GM13977 (cell line): ENCODE measurements at regions not wholly inside any gene's neighbourhood (a gene's known extent, or its start where the extent isn't known, plus 50 kb on each side); places are given as distances from the start of the nearest gene placed in this dataset.

Source experiments
- DNase-seq: peaks from one replicate; pipeline ENCODE4 v3.0.0; 2012; ENCODE audit warnings: low spot score
- CTCF ChIP-seq: IDR thresholded peaks from 2 replicates; pipeline ENCODE4 v1.5.1; 2012; ENCODE audit warnings: mild to moderate bottlenecking, control low read depth; ENCODE audit not compliant: insufficient read depth; ENCODE audit errors: extremely low read depth, missing control alignments
- in situ Hi-C: fragments of 300-500 bp; cut with MboI; formaldehyde crosslinking; loops from one replicate; pipeline ENCODE4 v1.12.0; 2022; ENCODE audit warnings: low sequenced_read_pairs, low pct_unique_long_range_greater_than_20kb, mixed read lengths, inconsistent platforms; ENCODE audit not compliant: unreplicated experiment

- no peak for TF ChIP-seq CTCF
- in situ Hi-C loops: no loop called here
- no peak for DNase-seq
Measured at GRCh38 chr2:204110338-204110741, 173.8 kb downstream of the ICOS start.

GRCh38 chr2:204110751-204111516, 174.4 kb downstream of the ICOS start:
- in situ Hi-C loops: no loop called here
- no peak for TF ChIP-seq CTCF
- no peak for DNase-seq

GRCh38 chr2:204112084-204112770, 175.7 kb downstream of the ICOS start:
- TF ChIP-seq CTCF: no peak
- no peak for DNase-seq
- in situ Hi-C loops: no loop called here

- DNase-seq: no peak
- no peak for TF ChIP-seq CTCF
- in situ Hi-C loops: no loop called here
Measured at GRCh38 chr2:204114295-204115136, 178.0 kb downstream of the ICOS start.

GRCh38 chr2:204115137-204116056, 178.8 kb downstream of the ICOS start:
- no peak for DNase-seq
- in situ Hi-C loops: no loop called here
- TF ChIP-seq CTCF: no peak
